HT-29 (cell line): ENCODE measurements at regions not wholly inside any gene's neighbourhood (a gene's known extent, or its start where the extent isn't known, plus 50 kb on each side); places are given as distances from the start of the nearest gene placed in this dataset.
A peak's percentile ranks its signal among the peaks of the same experiment; 100 is the strongest.

Experiments
- DNase-seq: peaks from one replicate; pipeline ENCODE4 v3.0.0-alpha.2; 2015; ENCODE audit warnings: low spot score

- no peak for DNase-seq
Observed at GRCh38 chr18:64332835-64333234, 183.9 kb upstream of the LINC00305 start.

- no peak for DNase-seq
Observed at GRCh38 chr18:64331419-64331818, 182.5 kb upstream of the LINC00305 start.

GRCh38 chr18:64330931-64331330 lies 182.0 kb upstream of the LINC00305 start:
- no peak for DNase-seq

GRCh38 chr18:64330161-64330560 lies 181.3 kb upstream of the LINC00305 start:
- peak; percentile 22 for DNase-seq

GRCh38 chr18:64322189-64322588 lies 173.3 kb upstream of the LINC00305 start:
- no peak for DNase-seq

- no peak for DNase-seq
Observed at GRCh38 chr18:64318547-64318946, 169.7 kb upstream of the LINC00305 start.

- DNase-seq = no peak
Observed at GRCh38 chr18:64311859-64312258, 163.0 kb upstream of the LINC00305 start.

GRCh38 chr18:64295839-64296238 lies 147.0 kb upstream of the LINC00305 start:
- DNase-seq = no peak

- no peak for DNase-seq
Observed at GRCh38 chr18:64294967-64295366, 146.1 kb upstream of the LINC00305 start.

- DNase-seq = no peak
Observed at GRCh38 chr18:64288432-64288831, 139.5 kb upstream of the LINC00305 start.

GRCh38 chr18:64287926-64288325 lies 139.0 kb upstream of the LINC00305 start:
- no peak for DNase-seq

GRCh38 chr18:64283059-64283458 lies 134.2 kb upstream of the LINC00305 start:
- no peak for DNase-seq

GRCh38 chr18:64278026-64278425 lies 129.1 kb upstream of the LINC00305 start:
- no peak for DNase-seq

- DNase-seq = no peak
Observed at GRCh38 chr18:64276311-64277090, 127.6 kb upstream of the LINC00305 start.

- DNase-seq = no peak
Observed at GRCh38 chr18:64275593-64276300, 126.9 kb upstream of the LINC00305 start.

- no peak for DNase-seq
Observed at GRCh38 chr18:64273724-64274123, 124.8 kb upstream of the LINC00305 start.

- no peak for DNase-seq
Observed at GRCh38 chr18:64271975-64272659, 123.2 kb upstream of the LINC00305 start.

GRCh38 chr18:64271246-64271645 lies 122.4 kb upstream of the LINC00305 start:
- DNase-seq = no peak

GRCh38 chr18:64270608-64271007 lies 121.7 kb upstream of the LINC00305 start:
- no peak for DNase-seq

- no peak for DNase-seq
Observed at GRCh38 chr18:64270121-64270520, 121.2 kb upstream of the LINC00305 start.

- DNase-seq = no peak
Observed at GRCh38 chr18:64264171-64264570, 115.3 kb upstream of the LINC00305 start.

GRCh38 chr18:64260810-64261209 lies 111.9 kb upstream of the LINC00305 start:
- DNase-seq = no peak

GRCh38 chr18:64259871-64260270 lies 111.0 kb upstream of the LINC00305 start:
- no peak for DNase-seq
